Smooth muscle cell (in vitro differentiated cells): ENCODE measurements at regions not wholly inside any gene's neighbourhood (a gene's known extent, or its start where the extent isn't known, plus 50 kb on each side); places are given as distances from the start of the nearest gene placed in this dataset.

Experiments
- DNase-seq: peaks from one replicate; lab custom pipeline; 2025; ENCODE audit not compliant: unreplicated experiment; lab: John Stamatoyannopoulos, UW
- H2AFZ ChIP-seq: fragments of 200-600 bp; sonication (generic); 2 replicates; pipeline ENCODE4 v1.6.0; 2016; ENCODE audit warnings: antibody characterized with exemption, low read depth, mild to moderate bottlenecking
- H3F3A ChIP-seq: fragments of 200-600 bp; sonication (generic); 2 replicates; pipeline ENCODE4 v1.6.0; 2017; ENCODE audit warnings: antibody characterized with exemption, low read depth
- H3K27ac ChIP-seq: fragments of 200-600 bp; sonication (generic); 2 replicates; pipeline ENCODE4 v1.5.1; 2016; ENCODE audit warnings: low read depth, mild to moderate bottlenecking
- H3K27me3 ChIP-seq: fragments of 200-600 bp; sonication (generic); 2 replicates; pipeline ENCODE4 v1.6.1; 2016; ENCODE audit warnings: low read depth, mild to moderate bottlenecking
- H3K36me3 ChIP-seq: fragments of 200-600 bp; sonication (generic); 2 replicates; pipeline ENCODE4 v1.5.1; 2016; ENCODE audit warnings: low read depth
- H3K4me1 ChIP-seq: fragments of 200-600 bp; sonication (generic); 2 replicates; pipeline ENCODE4 v1.5.1; 2016; ENCODE audit warnings: low read depth
- H3K4me2 ChIP-seq: fragments of 200-600 bp; sonication (generic); 2 replicates; pipeline ENCODE4 v1.6.0; 2016; ENCODE audit warnings: mild to moderate bottlenecking
- H3K4me3 ChIP-seq: fragments of 200-600 bp; sonication (generic); 2 replicates; pipeline ENCODE4 v1.5.1; 2016; ENCODE audit warnings: mild to moderate bottlenecking
- H3K79me2 ChIP-seq: fragments of 200-600 bp; sonication (generic); 2 replicates; pipeline ENCODE4 v1.6.0; 2016; ENCODE audit warnings: low read depth, mild to moderate bottlenecking
- H3K9ac ChIP-seq: fragments of 200-600 bp; sonication (generic); 2 replicates; pipeline ENCODE4 v1.6.0; 2016; ENCODE audit warnings: low read depth
- H3K9me3 ChIP-seq: fragments of 200-600 bp; sonication (generic); replicated peaks from 2 replicates; pipeline ENCODE4 v1.5.1; 2016; ENCODE audit warnings: low read depth
- H4K20me1 ChIP-seq: fragments of 200-600 bp; sonication (generic); 2 replicates; pipeline ENCODE4 v1.6.0; 2016; ENCODE audit warnings: low read depth
- WGBS: methylation state at CpG from one replicate; pipeline ENCODE4 v1.1.7; 2016; ENCODE audit warnings: low lambda C conversion rate; 5-methylcytosine and 5-hydroxymethylcytosine counted together
- TF ChIP-seq, protein P1 (sequence below): fragments of 200-600 bp; sonication (generic); IDR thresholded peaks from 2 replicates; pipeline ENCODE4 v1.5.1; 2017; ENCODE audit warnings: borderline replicate concordance, mild to moderate bottlenecking, antibody characterized with exemption; ENCODE audit not compliant: insufficient read depth, poor library complexity, severe bottlenecking

DNA sequence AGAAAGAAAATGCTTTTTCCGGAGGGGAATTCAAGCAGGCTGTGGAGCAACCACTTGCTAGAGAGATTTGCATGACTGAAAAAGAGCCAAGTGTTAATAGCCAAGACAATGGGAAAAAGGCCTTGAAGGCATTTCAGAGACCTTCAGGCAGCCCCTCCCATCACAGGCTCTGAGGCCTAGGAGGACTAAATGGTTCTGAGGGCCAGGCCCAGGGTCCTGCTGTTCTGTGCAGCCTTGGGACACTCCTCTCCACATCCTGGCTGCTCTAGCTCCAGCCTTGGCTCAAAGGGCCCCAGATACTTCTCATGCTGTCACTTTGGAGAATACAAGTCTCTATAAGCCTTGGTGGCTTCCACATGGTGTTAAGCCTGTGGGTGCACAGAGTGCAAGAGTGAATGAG is 81.8 kb downstream of the B3GNT2 start:
- no peaks in the 10 kb centered on the region for H3K27me3 ChIP-seq
- H4K20me1 ChIP-seq: no peaks in the 10 kb centered on the region
- DNase-seq: no peak
- H3K79me2 ChIP-seq: no peaks in the 10 kb centered on the region
- no peak overlapping the region for H2AFZ ChIP-seq
- TF ChIP-seq, protein P1, sequence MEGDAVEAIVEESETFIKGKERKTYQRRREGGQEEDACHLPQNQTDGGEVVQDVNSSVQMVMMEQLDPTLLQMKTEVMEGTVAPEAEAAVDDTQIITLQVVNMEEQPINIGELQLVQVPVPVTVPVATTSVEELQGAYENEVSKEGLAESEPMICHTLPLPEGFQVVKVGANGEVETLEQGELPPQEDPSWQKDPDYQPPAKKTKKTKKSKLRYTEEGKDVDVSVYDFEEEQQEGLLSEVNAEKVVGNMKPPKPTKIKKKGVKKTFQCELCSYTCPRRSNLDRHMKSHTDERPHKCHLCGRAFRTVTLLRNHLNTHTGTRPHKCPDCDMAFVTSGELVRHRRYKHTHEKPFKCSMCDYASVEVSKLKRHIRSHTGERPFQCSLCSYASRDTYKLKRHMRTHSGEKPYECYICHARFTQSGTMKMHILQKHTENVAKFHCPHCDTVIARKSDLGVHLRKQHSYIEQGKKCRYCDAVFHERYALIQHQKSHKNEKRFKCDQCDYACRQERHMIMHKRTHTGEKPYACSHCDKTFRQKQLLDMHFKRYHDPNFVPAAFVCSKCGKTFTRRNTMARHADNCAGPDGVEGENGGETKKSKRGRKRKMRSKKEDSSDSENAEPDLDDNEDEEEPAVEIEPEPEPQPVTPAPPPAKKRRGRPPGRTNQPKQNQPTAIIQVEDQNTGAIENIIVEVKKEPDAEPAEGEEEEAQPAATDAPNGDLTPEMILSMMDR: no peak
- H3K4me3 ChIP-seq: no peak overlapping the region
- 95% methylated on average over 1 of the region's 1 CpG for WGBS
- no peaks in the 10 kb centered on the region for H3K9me3 ChIP-seq
- H3K4me2 ChIP-seq: no peak overlapping the region
- H3K4me1 ChIP-seq: no peaks in the 10 kb centered on the region
- no peaks in the 10 kb centered on the region for H3K36me3 ChIP-seq
- H3K27ac ChIP-seq: no peak overlapping the region
- H3K9ac ChIP-seq: no peak overlapping the region
- H3F3A ChIP-seq: no peaks in the 10 kb centered on the region
